ENCODE measurements at regions not wholly inside any gene's neighbourhood (a gene's known extent, or its start where the extent isn't known, plus 50 kb on each side); places are given as distances from the start of the nearest gene placed in this dataset.

DNA sequence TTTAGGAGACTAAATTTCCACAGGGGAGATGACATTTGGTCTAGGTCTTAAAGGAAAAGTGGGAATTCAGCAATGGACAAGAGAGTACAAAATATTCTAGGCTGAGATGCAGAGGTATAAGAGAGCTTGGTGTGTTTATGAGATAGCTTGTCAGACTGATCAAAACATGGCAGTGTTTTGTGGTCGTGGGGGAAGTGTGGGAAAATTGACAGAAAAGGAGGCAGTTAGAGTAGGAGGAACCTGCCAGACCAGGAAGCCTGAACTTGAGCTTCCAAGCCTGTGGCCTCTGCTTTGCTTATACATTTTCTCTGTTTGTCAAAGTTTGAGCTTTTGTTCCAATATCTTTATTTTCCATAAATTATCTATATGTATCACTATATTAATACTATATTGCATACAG, 69.5 kb upstream of the MAP3K7 start:
- no peak for DNase-seq (ENCODE audit: low read depth)
- H3K4me3 ChIP-seq (ENCODE audit: low read depth, low read length) = no peak overlapping the region
- TF ChIP-seq, protein P1, sequence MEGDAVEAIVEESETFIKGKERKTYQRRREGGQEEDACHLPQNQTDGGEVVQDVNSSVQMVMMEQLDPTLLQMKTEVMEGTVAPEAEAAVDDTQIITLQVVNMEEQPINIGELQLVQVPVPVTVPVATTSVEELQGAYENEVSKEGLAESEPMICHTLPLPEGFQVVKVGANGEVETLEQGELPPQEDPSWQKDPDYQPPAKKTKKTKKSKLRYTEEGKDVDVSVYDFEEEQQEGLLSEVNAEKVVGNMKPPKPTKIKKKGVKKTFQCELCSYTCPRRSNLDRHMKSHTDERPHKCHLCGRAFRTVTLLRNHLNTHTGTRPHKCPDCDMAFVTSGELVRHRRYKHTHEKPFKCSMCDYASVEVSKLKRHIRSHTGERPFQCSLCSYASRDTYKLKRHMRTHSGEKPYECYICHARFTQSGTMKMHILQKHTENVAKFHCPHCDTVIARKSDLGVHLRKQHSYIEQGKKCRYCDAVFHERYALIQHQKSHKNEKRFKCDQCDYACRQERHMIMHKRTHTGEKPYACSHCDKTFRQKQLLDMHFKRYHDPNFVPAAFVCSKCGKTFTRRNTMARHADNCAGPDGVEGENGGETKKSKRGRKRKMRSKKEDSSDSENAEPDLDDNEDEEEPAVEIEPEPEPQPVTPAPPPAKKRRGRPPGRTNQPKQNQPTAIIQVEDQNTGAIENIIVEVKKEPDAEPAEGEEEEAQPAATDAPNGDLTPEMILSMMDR (IDR thresholded peaks at IDR 0.05; ENCODE audit: control insufficient read depth, extremely low read depth, insufficient read depth) = no peak

DNA sequence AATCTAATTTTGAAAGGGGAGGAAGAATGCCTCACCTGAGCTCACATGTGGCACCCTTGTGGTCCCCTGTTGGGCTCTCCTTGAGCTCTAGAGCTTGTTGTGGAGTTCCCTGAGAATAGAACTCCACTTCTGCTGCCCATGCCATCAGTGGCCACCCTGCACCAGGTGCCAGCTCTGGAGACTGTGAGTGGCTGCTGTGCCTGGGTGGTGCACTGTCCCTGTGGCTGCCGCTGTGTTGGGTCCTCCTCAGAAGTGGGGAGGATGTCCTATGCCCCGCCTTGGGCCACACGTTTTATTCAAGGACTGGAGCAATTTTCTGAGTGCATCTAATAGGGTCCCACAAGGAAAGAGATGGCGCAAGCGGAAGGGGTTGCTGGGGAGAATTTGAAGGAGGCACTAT, 67.9 kb upstream of the MAP3K7 start:
- H3K4me3 ChIP-seq (ENCODE audit: low read depth, low read length) = no peak overlapping the region
- DNase-seq (ENCODE audit: low read depth) = no peak
- TF ChIP-seq, protein P1 (IDR thresholded peaks at IDR 0.05; ENCODE audit: control insufficient read depth, extremely low read depth, insufficient read depth) = no peak

DNA sequence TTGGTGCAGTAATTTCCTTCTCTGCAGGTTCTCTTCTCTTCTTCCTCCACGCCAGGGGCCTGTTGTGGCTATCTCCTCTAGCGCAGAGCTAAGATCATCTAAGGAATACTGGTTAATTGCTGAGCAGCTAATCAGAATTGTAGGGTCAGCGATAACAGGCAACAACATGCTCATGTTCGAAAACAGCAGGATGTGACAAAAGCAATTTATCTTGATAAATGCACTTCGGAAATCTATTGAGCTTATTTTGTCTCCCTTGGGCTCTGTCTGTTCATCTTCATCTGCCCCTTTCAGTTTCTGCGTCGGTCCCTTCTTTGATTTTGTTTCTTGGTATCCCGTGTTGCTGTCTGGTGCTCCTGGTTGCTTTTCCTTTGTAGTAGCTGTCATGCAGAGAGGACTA, 67.3 kb upstream of the MAP3K7 start:
- no peak overlapping the region for H3K4me3 ChIP-seq (ENCODE audit: low read depth, low read length)
- TF ChIP-seq, protein P1 (IDR thresholded peaks at IDR 0.05; ENCODE audit: control insufficient read depth, extremely low read depth, insufficient read depth) = no peak
- DNase-seq (ENCODE audit: low read depth) = no peak

DNA sequence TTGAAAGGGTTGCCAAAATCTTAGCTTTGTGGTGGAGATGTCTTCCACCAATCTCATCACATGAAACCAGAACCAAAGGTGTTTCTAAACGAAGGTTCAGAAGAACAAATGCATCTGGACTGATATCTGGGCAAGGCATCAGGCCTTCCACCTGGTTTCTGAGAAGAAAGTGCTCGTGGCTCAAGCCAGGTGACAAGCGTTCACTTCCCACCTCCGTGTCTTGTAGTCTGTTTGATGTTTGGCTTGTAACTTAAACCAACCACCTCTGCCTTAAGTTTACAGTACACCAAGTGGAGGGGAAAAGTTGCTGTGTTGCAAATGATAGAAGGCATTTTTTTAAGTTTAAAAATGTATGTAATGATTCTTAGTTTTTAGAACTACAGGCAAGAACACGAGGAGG, 66.9 kb upstream of the MAP3K7 start:
- DNase-seq (ENCODE audit: low read depth) = no peak
- TF ChIP-seq, protein P1 (IDR thresholded peaks at IDR 0.05; ENCODE audit: control insufficient read depth, extremely low read depth, insufficient read depth) = no peak
- no peak overlapping the region for H3K4me3 ChIP-seq (ENCODE audit: low read depth, low read length)

DNA sequence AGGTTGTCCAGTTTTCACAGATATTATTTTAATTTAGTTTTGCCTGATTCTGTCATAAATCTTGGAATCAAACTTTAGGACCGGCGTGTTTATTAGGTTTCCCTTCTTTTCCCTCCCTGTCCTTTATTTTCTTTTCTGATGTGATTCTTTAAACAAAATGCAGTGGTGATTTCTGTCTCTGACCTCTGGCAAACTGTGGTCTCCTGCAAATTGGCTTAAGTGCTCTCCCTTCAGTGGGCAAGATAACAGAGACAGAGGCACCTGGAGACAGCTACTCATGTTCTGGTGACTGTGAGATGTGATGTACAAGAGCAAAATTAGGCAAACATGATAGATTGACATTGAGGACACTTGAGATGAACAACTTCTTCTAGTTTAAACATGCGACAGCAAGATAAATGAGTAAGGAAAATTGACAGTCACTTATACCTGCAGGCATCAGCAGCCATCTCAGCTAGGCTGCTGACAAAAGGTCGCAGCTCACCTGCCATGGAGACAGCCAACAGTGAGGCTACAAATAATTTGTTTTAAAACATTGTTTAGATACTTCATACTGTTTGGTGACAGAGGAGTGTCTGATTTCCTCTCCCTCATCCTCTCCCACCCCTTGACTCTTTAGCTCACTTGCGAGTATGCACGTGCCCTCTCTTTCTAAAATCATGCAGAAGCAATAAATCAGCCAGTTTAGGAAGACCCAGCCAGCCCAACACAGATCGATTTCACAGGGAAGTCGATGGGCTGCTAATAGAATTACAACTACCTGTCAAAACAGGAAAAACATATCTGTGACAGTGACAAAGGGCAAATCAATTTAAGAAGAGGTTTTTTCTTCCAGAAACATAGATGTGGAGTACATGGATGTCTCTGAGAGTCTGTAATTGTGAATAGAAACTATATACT, 63.4 kb upstream of the MAP3K7 start:
- TF ChIP-seq, protein P1 (IDR thresholded peaks at IDR 0.05; ENCODE audit: control insufficient read depth, extremely low read depth, insufficient read depth) = no peak
- no peak for DNase-seq (ENCODE audit: low read depth)
- no peak overlapping the region for H3K4me3 ChIP-seq (ENCODE audit: low read depth, low read length)

DNA sequence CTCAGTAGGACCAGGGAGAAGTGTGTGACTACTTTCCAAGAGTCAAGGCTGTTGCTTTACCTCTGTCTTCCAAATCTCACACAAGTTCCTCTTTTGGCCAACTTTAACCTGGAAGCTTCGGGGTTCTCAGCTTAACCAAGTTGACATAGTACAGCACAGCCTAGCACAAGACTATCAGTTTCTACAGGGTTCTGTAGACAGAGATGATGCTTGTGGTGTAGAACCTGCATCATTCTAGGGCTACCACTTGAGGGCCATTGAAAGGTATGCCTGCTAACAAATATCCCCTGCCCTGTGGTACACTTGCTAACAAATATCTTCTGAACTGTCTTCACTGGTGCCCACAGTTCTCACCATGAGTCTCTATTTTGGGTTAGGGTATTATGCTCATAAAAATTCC, 62.0 kb upstream of the MAP3K7 start:
- DNase-seq (ENCODE audit: low read depth) = no peak
- TF ChIP-seq, protein P1 (IDR thresholded peaks at IDR 0.05; ENCODE audit: control insufficient read depth, extremely low read depth, insufficient read depth) = no peak
- no peak overlapping the region for H3K4me3 ChIP-seq (ENCODE audit: low read depth, low read length)

DNA sequence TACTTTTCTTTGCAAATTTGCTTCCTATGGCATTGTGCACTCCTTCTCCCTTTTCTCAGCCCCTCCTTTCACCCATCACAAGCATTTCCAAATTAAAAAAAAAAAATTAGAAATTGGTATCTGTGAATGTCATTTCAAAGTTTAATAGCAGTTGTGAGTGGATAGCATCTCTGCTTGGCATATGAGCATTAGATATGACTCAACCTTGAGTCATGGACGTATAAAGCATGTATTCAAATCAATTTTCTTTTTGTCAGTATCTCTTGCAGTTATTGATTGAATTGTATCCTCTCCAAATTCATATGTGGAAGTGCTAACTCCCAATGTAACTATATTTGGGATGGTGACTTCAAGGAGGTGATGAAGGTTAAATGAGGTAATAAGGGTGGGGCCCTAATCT, 60.1 kb upstream of the MAP3K7 start:
- H3K4me3 ChIP-seq (ENCODE audit: low read depth, low read length) = no peak overlapping the region
- TF ChIP-seq, protein P1 (IDR thresholded peaks at IDR 0.05; ENCODE audit: control insufficient read depth, extremely low read depth, insufficient read depth) = no peak
- no peak for DNase-seq (ENCODE audit: low read depth)
